ENCODE measurements at regions not wholly inside any gene's neighbourhood (a gene's known extent, or its start where the extent isn't known, plus 50 kb on each side); places are given as distances from the start of the nearest gene placed in this dataset.
A peak's percentile ranks its signal among the peaks of the same experiment; 100 is the strongest.
"Not testable (repeated sequence)": the region's sequence is repeated elsewhere in the genome, so short reads cannot be mapped to it uniquely, and the experiment has no call there.

- DNase-seq (ENCODE audit: low read depth), result not testable (repeated sequence)
Measured at GRCh38 chr22:25456300-25457043, 108.0 kb upstream of the GRK3 start.

- DNase-seq (ENCODE audit: low read depth), result not testable (repeated sequence)
Measured at GRCh38 chr22:25458631-25459030, 105.8 kb upstream of the GRK3 start.

GRCh38 chr22:25460682-25461081, 103.8 kb upstream of the GRK3 start:
- DNase-seq (ENCODE audit: low read depth), result not testable (repeated sequence)

GRCh38 chr22:25461301-25461700, 103.2 kb upstream of the GRK3 start:
- no peak for DNase-seq (ENCODE audit: low read depth)

GRCh38 chr22:25462474-25463346, 101.8 kb upstream of the GRK3 start:
- DNase-seq (ENCODE audit: low read depth), result peak; percentile 59

- not testable (repeated sequence) for DNase-seq (ENCODE audit: low read depth)
Measured at GRCh38 chr22:25463347-25463628, 101.2 kb upstream of the GRK3 start.

GRCh38 chr22:25464326-25464725, 100.1 kb upstream of the GRK3 start:
- not testable (repeated sequence) for DNase-seq (ENCODE audit: low read depth)

- no peak for DNase-seq (ENCODE audit: low read depth)
Measured at GRCh38 chr22:25465949-25466348, 98.5 kb upstream of the GRK3 start.

- no peak for DNase-seq (ENCODE audit: low read depth)
Measured at GRCh38 chr22:25472382-25472781, 92.1 kb upstream of the GRK3 start.

GRCh38 chr22:25475257-25476022, 89.0 kb upstream of the GRK3 start:
- DNase-seq (ENCODE audit: low read depth), result peak; percentile 11

GRCh38 chr22:25477358-25477757, 87.1 kb upstream of the GRK3 start:
- no peak for DNase-seq (ENCODE audit: low read depth)

- no peak for DNase-seq (ENCODE audit: low read depth)
Measured at GRCh38 chr22:25478111-25478510, 86.4 kb upstream of the GRK3 start.

- no peak for DNase-seq (ENCODE audit: low read depth)
Measured at GRCh38 chr22:25478528-25478927, 85.9 kb upstream of the GRK3 start.

- DNase-seq (ENCODE audit: low read depth), result not testable (repeated sequence)
Measured at GRCh38 chr22:25480868-25481267, 83.6 kb upstream of the GRK3 start.

GRCh38 chr22:25482091-25482760, 82.2 kb upstream of the GRK3 start:
- DNase-seq (ENCODE audit: low read depth), result no peak

GRCh38 chr22:25482868-25483639, 81.4 kb upstream of the GRK3 start:
- DNase-seq (ENCODE audit: low read depth), result no peak

GRCh38 chr22:25483931-25484330, 80.5 kb upstream of the GRK3 start:
- no peak for DNase-seq (ENCODE audit: low read depth)

GRCh38 chr22:25484521-25485315, 79.8 kb upstream of the GRK3 start:
- no peak for DNase-seq (ENCODE audit: low read depth)

- DNase-seq (ENCODE audit: low read depth), result peak; percentile 71
Measured at GRCh38 chr22:25485626-25486545, 78.6 kb upstream of the GRK3 start.
